Brain pericyte (primary cell): ENCODE measurements at regions not wholly inside any gene's neighbourhood (a gene's known extent, or its start where the extent isn't known, plus 50 kb on each side); places are given as distances from the start of the nearest gene placed in this dataset.

Experiments used
- DNase-seq: peaks from one replicate; pipeline ENCODE4 v3.0.0-alpha.2; 2012; ENCODE audit warnings: low read depth, low spot score

GRCh38 chr2:237030382-237030781, 55.3 kb upstream of the COPS8 start:
- no peak for DNase-seq

- no peak for DNase-seq
These were observed 52.1 kb upstream of the COPS8 start for GRCh38 chr2:237033536-237034060.

- DNase-seq: no peak
These were observed 49.8 kb upstream of the COPS8 start for GRCh38 chr2:237035781-237036475.
